B cell (primary cell): ENCODE measurements at regions not wholly inside any gene's neighbourhood (a gene's known extent, or its start where the extent isn't known, plus 50 kb on each side); places are given as distances from the start of the nearest gene placed in this dataset.

Experiments
- EZH2 ChIP-seq: IDR thresholded peaks from 2 replicates; pipeline ENCODE4 v1.6.1; 2012; ENCODE audit warnings: borderline replicate concordance, low read depth, mild to moderate bottlenecking, moderate library complexity, low read length; ENCODE audit not compliant: insufficient read depth, poor library complexity, severe bottlenecking
- TF ChIP-seq, protein P1 (sequence below): fragments of 200-600 bp; IDR thresholded peaks from one replicate; pipeline ENCODE4 v1.8.0; 2022; ENCODE audit warnings: antibody characterized with exemption, mild to moderate bottlenecking

DNA sequence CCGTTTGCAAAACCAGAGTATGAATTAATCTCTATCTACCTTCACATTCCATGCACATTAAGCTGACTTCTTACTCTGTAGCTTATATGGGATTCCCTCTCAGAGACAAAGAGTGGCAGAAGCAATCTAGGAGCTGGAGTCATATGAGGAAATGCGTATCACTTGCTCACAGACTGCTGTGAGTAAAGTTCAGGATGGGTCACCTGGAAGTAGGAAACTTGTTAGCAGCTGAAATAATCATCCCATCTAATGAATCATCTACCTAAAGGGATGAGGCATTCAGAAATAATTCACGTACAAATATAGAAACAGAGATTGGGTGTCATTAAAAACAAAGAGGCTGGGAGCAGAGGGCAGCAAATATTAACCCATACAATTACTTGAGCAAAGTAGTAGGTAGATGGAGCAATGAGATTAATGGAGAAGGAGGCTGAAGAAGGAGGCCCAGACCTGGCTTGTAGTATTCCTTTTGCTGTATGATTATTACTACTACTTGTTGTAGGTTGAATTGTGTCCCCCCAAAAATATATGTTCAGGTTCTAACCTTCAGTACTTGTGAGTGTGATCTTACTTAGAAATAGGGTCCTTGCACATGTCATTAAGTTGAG is 866.3 kb downstream of the ROBO2 start:
- TF ChIP-seq, protein P1, sequence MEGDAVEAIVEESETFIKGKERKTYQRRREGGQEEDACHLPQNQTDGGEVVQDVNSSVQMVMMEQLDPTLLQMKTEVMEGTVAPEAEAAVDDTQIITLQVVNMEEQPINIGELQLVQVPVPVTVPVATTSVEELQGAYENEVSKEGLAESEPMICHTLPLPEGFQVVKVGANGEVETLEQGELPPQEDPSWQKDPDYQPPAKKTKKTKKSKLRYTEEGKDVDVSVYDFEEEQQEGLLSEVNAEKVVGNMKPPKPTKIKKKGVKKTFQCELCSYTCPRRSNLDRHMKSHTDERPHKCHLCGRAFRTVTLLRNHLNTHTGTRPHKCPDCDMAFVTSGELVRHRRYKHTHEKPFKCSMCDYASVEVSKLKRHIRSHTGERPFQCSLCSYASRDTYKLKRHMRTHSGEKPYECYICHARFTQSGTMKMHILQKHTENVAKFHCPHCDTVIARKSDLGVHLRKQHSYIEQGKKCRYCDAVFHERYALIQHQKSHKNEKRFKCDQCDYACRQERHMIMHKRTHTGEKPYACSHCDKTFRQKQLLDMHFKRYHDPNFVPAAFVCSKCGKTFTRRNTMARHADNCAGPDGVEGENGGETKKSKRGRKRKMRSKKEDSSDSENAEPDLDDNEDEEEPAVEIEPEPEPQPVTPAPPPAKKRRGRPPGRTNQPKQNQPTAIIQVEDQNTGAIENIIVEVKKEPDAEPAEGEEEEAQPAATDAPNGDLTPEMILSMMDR, result no peak
- TF ChIP-seq EZH2, result no peak
